CD4-positive, alpha-beta T cell (primary cell): ENCODE measurements at regions not wholly inside any gene's neighbourhood (a gene's known extent, or its start where the extent isn't known, plus 50 kb on each side); places are given as distances from the start of the nearest gene placed in this dataset.
"Not testable (repeated sequence)": the region's sequence is repeated elsewhere in the genome, so short reads cannot be mapped to it uniquely, and the experiment has no call there.

ENCODE experiments used
- ATAC-seq: fragments of 200-7000 bp; cut with Tn5 transposase; one replicate; pipeline ENCODE4 v1.10.0; 2022; ENCODE audit warnings: mild to moderate bottlenecking; ENCODE audit not compliant: poor library complexity
- CTCF ChIA-PET: fragments of 350-600 bp; sonication (Branson Sonifier 250); formaldehyde crosslinking; loops from one replicate; lab custom pipeline; 2021; ENCODE audit warnings: antibody characterized with exemption, inconsistent platforms; lab: Charles Lee
- POLR2A ChIA-PET: fragments of 350-600 bp; sonication (Branson Sonifier 250); formaldehyde crosslinking; loops from one replicate; lab custom pipeline; 2021; ENCODE audit warnings: antibody characterized with exemption, inconsistent platforms; lab: Charles Lee
- DNase-seq, 14 experiments: peaks; one replicate each; pipeline ENCODE4 v3.0.0-alpha.2; 2013 to 2020; ENCODE audit warnings: mixed read lengths in 2 of 14
- H3K27ac ChIP-seq, 2 donors: one replicate each; pipeline versions ENCODE4 v1.5.1 to v1.7.0; 2013; ENCODE audit warnings: low read length in 2 of 2, low read depth in 1 of 2, mild to moderate bottlenecking in 1 of 2
- H3K27me3 ChIP-seq, 2 experiments: 1 replicate in 1 of 2; 2 replicates in 1 of 2; pipeline versions ENCODE4 v1.6.1 to v1.7.0; 2013; ENCODE audit warnings: low read length in 2 of 2, control low read depth in 1 of 2, mild to moderate bottlenecking in 1 of 2, moderate library complexity in 1 of 2; ENCODE audit not compliant: insufficient read depth in 2 of 2, control insufficient read depth in 1 of 2
- H3K36me3 ChIP-seq: one replicate; pipeline ENCODE4 v1.6.1; 2013; ENCODE audit warnings: low read length, control low read depth; ENCODE audit not compliant: insufficient read depth
- H3K4me1 ChIP-seq: one replicate; pipeline ENCODE4 v1.6.1; 2013; ENCODE audit warnings: low read length, control low read depth; ENCODE audit not compliant: insufficient read depth
- H3K4me3 ChIP-seq: one replicate; pipeline ENCODE4 v1.5.1; 2013; ENCODE audit warnings: mild to moderate bottlenecking, low read length, moderate library complexity
- H3K9me3 ChIP-seq, 2 experiments: 1 replicate in 1 of 2; 2 replicates in 1 of 2; pipeline versions ENCODE4 v1.6.1 to v1.7.0; 2013; ENCODE audit warnings: low read length in 2 of 2, mild to moderate bottlenecking in 2 of 2, control low read depth in 1 of 2, moderate library complexity in 1 of 2; ENCODE audit not compliant: control insufficient read depth in 1 of 2, insufficient read depth in 1 of 2
- H3K27ac Mint-ChIP-seq: one replicate; pipeline ENCODE4 v1.8.0; 2020; ENCODE audit warnings: mixed read lengths
- H3K27me3 Mint-ChIP-seq: one replicate; pipeline ENCODE4 v1.8.0; 2021; ENCODE audit warnings: mixed read lengths
- H3K36me3 Mint-ChIP-seq: one replicate; pipeline ENCODE4 v1.8.0; 2021; ENCODE audit warnings: low read depth, mixed read lengths
- H3K4me1 Mint-ChIP-seq: one replicate; pipeline ENCODE4 v1.8.0; 2021; ENCODE audit warnings: low read depth, mixed read lengths
- H3K4me3 Mint-ChIP-seq: one replicate; pipeline ENCODE4 v1.8.0; 2020; ENCODE audit warnings: mild to moderate bottlenecking, mixed read lengths
- H3K9me3 Mint-ChIP-seq: one replicate; pipeline ENCODE4 v1.8.0; 2020; ENCODE audit warnings: mixed read lengths
- CTCF ChIP-seq: fragments of 200-600 bp; IDR thresholded peaks from one replicate; pipeline ENCODE4 v1.8.0; 2022; ENCODE audit warnings: antibody characterized with exemption, mild to moderate bottlenecking
- intact Hi-C, 2 experiments: fragments of 100-400 bp; cut with DNase I in 1 of 2; cut with micrococcal nuclease in 1 of 2; formaldehyde crosslinking; loops; one replicate each; pipeline versions ENCODE4 v1.15.1 to v1.9.0; 2023 to 2025; cut with DNase I, micrococcal nuclease

DNA sequence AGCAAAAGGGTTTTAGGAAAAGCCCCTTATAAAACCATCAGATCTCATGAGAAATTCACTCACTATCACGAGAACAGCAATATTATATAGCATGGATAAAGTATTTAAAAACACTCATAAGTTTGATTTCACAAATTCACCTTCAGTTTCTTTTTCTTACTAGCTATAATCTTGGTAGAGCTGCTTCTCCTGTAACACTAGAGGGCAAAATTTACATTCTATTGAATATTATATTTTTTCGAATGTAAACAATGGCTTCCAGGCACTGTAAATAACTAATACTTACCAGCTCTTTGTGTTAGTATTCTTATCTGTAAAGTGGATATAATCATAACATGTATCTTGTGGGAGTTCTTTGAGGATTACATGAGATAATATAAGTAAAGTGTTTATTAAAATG is 259.6 kb downstream of the CCER1 start:
- POLR2A ChIA-PET = no interaction called here

DNA sequence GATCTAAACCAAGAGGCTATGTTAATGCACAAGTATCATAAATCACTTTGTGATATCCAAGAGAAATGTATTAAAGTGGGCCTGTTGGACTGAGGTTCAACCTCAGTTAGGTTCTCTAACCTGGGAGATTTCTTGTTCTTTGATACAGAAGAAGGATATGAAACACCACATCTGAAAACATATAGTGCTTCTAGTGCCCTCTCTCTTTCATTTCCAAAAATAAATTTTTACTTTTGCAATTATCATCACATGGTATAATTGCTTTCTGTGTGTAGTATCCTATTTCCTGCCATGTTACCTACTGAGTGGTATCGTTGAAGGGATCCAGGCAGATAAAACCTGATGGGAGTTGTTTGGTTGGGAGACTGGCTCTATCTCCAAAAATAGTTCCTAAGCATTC is 264.9 kb downstream of the CCER1 start:
- Histone ChIP-seq H3K27ac (no peak overlapping the region), H3K36me3 (no peaks in the 10 kb centered on the region), H3K27me3 (no peaks in the 10 kb centered on the region), H3K4me3 (no peak overlapping the region), H3K4me1 (no peaks in the 10 kb centered on the region), H3K9me3 (no peaks in the 10 kb centered on the region)
- ATAC-seq (no peak), DNase-seq (no peak)
- intact Hi-C loops = no loop called here
- no peaks in the 10 kb centered on the region for H3K4me1 Mint-ChIP-seq
- H3K27ac Mint-ChIP-seq = no peak overlapping the region
- no peak for TF ChIP-seq CTCF
- H3K36me3 Mint-ChIP-seq = no peaks in the 10 kb centered on the region
- H3K27me3 Mint-ChIP-seq = no peaks in the 10 kb centered on the region
- ChIA-PET CTCF (no interaction called here), POLR2A (no interaction called here)
- no peaks in the 10 kb centered on the region for H3K9me3 Mint-ChIP-seq
- no peak overlapping the region for H3K4me3 Mint-ChIP-seq

More for the DNA sequence above, 259.6 kb downstream of the CCER1 start:
- no peak for TF ChIP-seq CTCF
- no peaks in the 10 kb centered on the region for H3K27me3 ChIP-seq
- no peak overlapping the region for H3K4me3 Mint-ChIP-seq
- no peaks in the 10 kb centered on the region for H3K9me3 Mint-ChIP-seq
- H3K4me1 ChIP-seq = no peaks in the 10 kb centered on the region
- no peak overlapping the region for H3K4me3 ChIP-seq
- H3K4me1 Mint-ChIP-seq = no peaks in the 10 kb centered on the region
- H3K27ac ChIP-seq = no peak overlapping the region
- no peaks in the 10 kb centered on the region for H3K9me3 ChIP-seq
- no peak overlapping the region for H3K27ac Mint-ChIP-seq
- no peaks in the 10 kb centered on the region for H3K36me3 ChIP-seq
- intact Hi-C loops = no loop called here
- CTCF ChIA-PET = no interaction called here
- no peak for DNase-seq
- H3K36me3 Mint-ChIP-seq = no peaks in the 10 kb centered on the region
- no peaks in the 10 kb centered on the region for H3K27me3 Mint-ChIP-seq
- no peak for ATAC-seq

GRCh38 chr12:90687682-90688081 is 267.3 kb downstream of the CCER1 start:
- H3K9me3 ChIP-seq, H3K27ac ChIP-seq, DNase-seq, H3K36me3 Mint-ChIP-seq, H3K4me3 Mint-ChIP-seq, H3K27ac Mint-ChIP-seq, H3K27me3 Mint-ChIP-seq, H3K36me3 ChIP-seq, H3K9me3 Mint-ChIP-seq, H3K27me3 ChIP-seq, H3K4me3 ChIP-seq, H3K4me1 ChIP-seq, ATAC-seq, intact Hi-C loops, H3K4me1 Mint-ChIP-seq, CTCF ChIA-PET, POLR2A ChIA-PET: not testable (repeated sequence)

- H3K27ac Mint-ChIP-seq = no peak overlapping the region
- Histone ChIP-seq H3K9me3 (no peaks in the 10 kb centered on the region), H3K4me1 (no peaks in the 10 kb centered on the region), H3K27me3 (no peaks in the 10 kb centered on the region), H3K4me3 (no peak overlapping the region), H3K27ac (no peak overlapping the region), H3K36me3 (no peaks in the 10 kb centered on the region)
- H3K4me3 Mint-ChIP-seq = no peak overlapping the region
- no peak for TF ChIP-seq CTCF
- no peaks in the 10 kb centered on the region for H3K9me3 Mint-ChIP-seq
- CTCF ChIA-PET = no interaction called here
- no peaks in the 10 kb centered on the region for H3K4me1 Mint-ChIP-seq
- ATAC-seq = no peak
- no peaks in the 10 kb centered on the region for H3K27me3 Mint-ChIP-seq
- no peaks in the 10 kb centered on the region for H3K36me3 Mint-ChIP-seq
- POLR2A ChIA-PET = no interaction called here
- intact Hi-C loops = no loop called here
- no peak for DNase-seq
Observed at GRCh38 chr12:90683871-90684270, 271.1 kb downstream of the CCER1 start.
